Loucy (cell line): ENCODE measurements at regions not wholly inside any gene's neighbourhood (a gene's known extent, or its start where the extent isn't known, plus 50 kb on each side); places are given as distances from the start of the nearest gene placed in this dataset.

Experiments used
- H2AFZ ChIP-seq: fragments of 200-600 bp; sonication (generic); 2 replicates; pipeline ENCODE4 v1.6.0; 2016; ENCODE audit warnings: antibody characterized with exemption, mild to moderate bottlenecking, low read length, moderate library complexity
- H3F3A ChIP-seq: fragments of 200-600 bp; 2 replicates; pipeline ENCODE4 v1.6.0; 2016; ENCODE audit warnings: antibody characterized with exemption, low read depth, mild to moderate bottlenecking
- H3K27me3 ChIP-seq: fragments of 200-600 bp; sonication (generic); 2 replicates; pipeline ENCODE4 v1.6.1; 2014; ENCODE audit warnings: low read length, mild to moderate bottlenecking; ENCODE audit not compliant: insufficient read depth, poor library complexity, severe bottlenecking
- H3K36me3 ChIP-seq: fragments of 200-600 bp; sonication (generic); 2 replicates; pipeline ENCODE4 v1.6.1; 2016; ENCODE audit warnings: low read length; ENCODE audit not compliant: insufficient read depth
- H3K4me1 ChIP-seq: fragments of 200-600 bp; sonication (generic); 2 replicates; pipeline ENCODE4 v1.5.1; 2014; ENCODE audit warnings: low read length, mild to moderate bottlenecking; ENCODE audit not compliant: insufficient read depth, poor library complexity, severe bottlenecking
- H3K4me2 ChIP-seq: fragments of 200-600 bp; sonication (generic); 2 replicates; pipeline ENCODE4 v1.6.0; 2014; ENCODE audit warnings: antibody characterized with exemption, low read length, low read depth, mild to moderate bottlenecking; ENCODE audit not compliant: poor library complexity, severe bottlenecking
- H3K4me3 ChIP-seq: fragments of 200-600 bp; sonication (generic); 2 replicates; pipeline ENCODE4 v1.5.1; 2014; ENCODE audit warnings: low read length, mild to moderate bottlenecking, mixed read lengths; ENCODE audit not compliant: poor library complexity, severe bottlenecking
- H3K79me2 ChIP-seq: fragments of 200-600 bp; sonication (generic); 2 replicates; pipeline ENCODE4 v1.6.1; 2014; ENCODE audit warnings: low read length; ENCODE audit not compliant: insufficient read depth
- H3K9ac ChIP-seq: fragments of 200-600 bp; sonication (generic); 2 replicates; pipeline ENCODE4 v1.6.0; 2014; ENCODE audit warnings: mild to moderate bottlenecking, low read depth, low read length, moderate library complexity; ENCODE audit not compliant: poor library complexity, severe bottlenecking
- H3K9me2 ChIP-seq: fragments of 200-600 bp; sonication (generic); replicated peaks from 2 replicates; pipeline ENCODE4 v1.6.1; 2016; ENCODE audit warnings: low read depth, low read length, mixed read lengths
- H3K9me3 ChIP-seq: fragments of 200-600 bp; sonication (generic); 2 replicates; pipeline ENCODE4 v1.6.1; 2014; ENCODE audit warnings: mild to moderate bottlenecking, antibody characterized with exemption, low read length, low read depth; ENCODE audit not compliant: insufficient read depth
- H4K20me1 ChIP-seq: fragments of 200-600 bp; sonication (generic); 2 replicates; pipeline ENCODE4 v1.6.0; 2014; ENCODE audit warnings: antibody characterized with exemption, low read length, mild to moderate bottlenecking; ENCODE audit not compliant: insufficient read depth, poor library complexity, severe bottlenecking
- CTCF ChIP-seq: fragments of 200-600 bp; sonication (generic); conservative IDR thresholded peaks from 2 replicates; pipeline ENCODE4 v1.5.1; 2014; ENCODE audit warnings: mild to moderate bottlenecking, antibody characterized with exemption, low read length
- EZH2phosphoT487 ChIP-seq: fragments of 200-600 bp; IDR thresholded peaks from 2 replicates; pipeline ENCODE4 v1.6.1; 2018; ENCODE audit warnings: antibody characterized with exemption, mild to moderate bottlenecking, moderate library complexity, borderline replicate concordance

- Histone ChIP-seq H3K4me1 (no peaks in the 10 kb centered on the region), H3K4me3 (no peak overlapping the region), H2AFZ (no peak overlapping the region), H3K27me3 (no peaks in the 10 kb centered on the region), H3F3A (no peaks in the 10 kb centered on the region), H4K20me1 (no peaks in the 10 kb centered on the region), H3K9me3 (no peaks in the 10 kb centered on the region), H3K79me2 (no peaks in the 10 kb centered on the region), H3K36me3 (no peaks in the 10 kb centered on the region), H3K9ac (no peak overlapping the region), H3K4me2 (no peak overlapping the region), H3K9me2 (no peaks in the 10 kb centered on the region)
- TF ChIP-seq CTCF (no peak), EZH2phosphoT487 (no peak)
Observed at GRCh38 chr21:19986396-19986795, 1011.8 kb upstream of the NCAM2 start.

- Histone ChIP-seq H3K9me3 (no peaks in the 10 kb centered on the region), H2AFZ (no peak overlapping the region), H3F3A (no peaks in the 10 kb centered on the region), H3K4me3 (no peak overlapping the region), H3K27me3 (no peaks in the 10 kb centered on the region), H3K9me2 (no peaks in the 10 kb centered on the region), H4K20me1 (no peaks in the 10 kb centered on the region), H3K4me2 (no peak overlapping the region), H3K79me2 (no peaks in the 10 kb centered on the region), H3K9ac (no peak overlapping the region), H3K4me1 (no peaks in the 10 kb centered on the region), H3K36me3 (no peaks in the 10 kb centered on the region)
- TF ChIP-seq EZH2phosphoT487, result no peak
- TF ChIP-seq CTCF, result no peak
Observed at GRCh38 chr21:19987671-19988070, 1010.5 kb upstream of the NCAM2 start.

- no peak overlapping the region for H3K4me3 ChIP-seq
- H3K9ac ChIP-seq, result no peak overlapping the region
- no peaks in the 10 kb centered on the region for H3K36me3 ChIP-seq
- no peaks in the 10 kb centered on the region for H3K79me2 ChIP-seq
- H3K9me3 ChIP-seq, result no peaks in the 10 kb centered on the region
- H3K9me2 ChIP-seq, result no peaks in the 10 kb centered on the region
- no peak for TF ChIP-seq EZH2phosphoT487
- TF ChIP-seq CTCF, result no peak
- H4K20me1 ChIP-seq, result no peaks in the 10 kb centered on the region
- H3K4me1 ChIP-seq, result no peaks in the 10 kb centered on the region
- H2AFZ ChIP-seq, result no peak overlapping the region
- H3F3A ChIP-seq, result no peaks in the 10 kb centered on the region
- H3K4me2 ChIP-seq, result no peak overlapping the region
- H3K27me3 ChIP-seq, result no peaks in the 10 kb centered on the region
Observed at GRCh38 chr21:19992540-19992939, 1005.7 kb upstream of the NCAM2 start.
